ENCODE measurements at regions not wholly inside any gene's neighbourhood (a gene's known extent, or its start where the extent isn't known, plus 50 kb on each side); places are given as distances from the start of the nearest gene placed in this dataset.

DNA sequence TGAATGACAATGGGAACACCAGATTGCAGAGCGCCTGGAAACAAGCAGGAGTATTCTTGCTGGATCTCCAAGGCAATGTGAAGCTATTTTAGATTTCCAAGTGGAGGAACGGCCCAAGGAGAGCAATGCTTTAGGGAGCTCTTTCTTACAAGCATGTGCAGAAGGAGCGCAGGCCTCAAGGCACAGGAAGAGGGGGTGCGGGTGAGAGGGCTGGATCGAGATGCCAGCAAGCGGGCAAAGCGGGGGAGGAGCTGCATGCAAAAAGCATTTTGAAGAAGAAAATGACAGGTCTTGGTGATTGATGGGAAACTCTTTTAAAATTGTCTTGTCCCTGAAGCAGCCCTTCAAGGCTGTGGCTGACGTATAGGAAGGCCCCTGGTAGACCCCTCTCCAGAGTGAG, 171.9 kb downstream of the QRSL1 start:
- H3K9me2 ChIP-seq (ENCODE audit: insufficient read depth) = 0 out of 2 replicates have a peak, but pooled peaks cover 4% of the 10 kb centered on the region
- DNase-seq (ENCODE audit: low spot score) (no peak), ATAC-seq (no peak)
- peaks cover 20% of the 10 kb centered on the region for H3K36me3 Mint-ChIP-seq (ENCODE audit: low read depth)
- H3F3A ChIP-seq (replicated peaks; ENCODE audit: low read depth) = 0 out of 2 replicates have a peak, but pooled peaks cover 2% of the 10 kb centered on the region
- no peak overlapping the region for H3K27ac ChIP-seq (ENCODE audit: low read depth)
- H3K4me3 ChIP-seq = no peak overlapping the region
- no peak for TF ChIP-seq CREB1 (CRISPR knock-in tag; IDR thresholded peaks at IDR 0.05; ENCODE audit: low read depth)
- TF ChIP-seq EZH2 (IDR thresholded peaks at IDR 0.05; ENCODE audit: low read depth, unreplicated experiment) = no peak
- no peak for TF ChIP-seq JUNB (IDR thresholded peaks at IDR 0.05; ENCODE audit: unreplicated experiment)
- no peak for TF ChIP-seq NANOG (IDR thresholded peaks at IDR 0.05; ENCODE audit: borderline replicate concordance)
- TF ChIP-seq, protein P1, sequence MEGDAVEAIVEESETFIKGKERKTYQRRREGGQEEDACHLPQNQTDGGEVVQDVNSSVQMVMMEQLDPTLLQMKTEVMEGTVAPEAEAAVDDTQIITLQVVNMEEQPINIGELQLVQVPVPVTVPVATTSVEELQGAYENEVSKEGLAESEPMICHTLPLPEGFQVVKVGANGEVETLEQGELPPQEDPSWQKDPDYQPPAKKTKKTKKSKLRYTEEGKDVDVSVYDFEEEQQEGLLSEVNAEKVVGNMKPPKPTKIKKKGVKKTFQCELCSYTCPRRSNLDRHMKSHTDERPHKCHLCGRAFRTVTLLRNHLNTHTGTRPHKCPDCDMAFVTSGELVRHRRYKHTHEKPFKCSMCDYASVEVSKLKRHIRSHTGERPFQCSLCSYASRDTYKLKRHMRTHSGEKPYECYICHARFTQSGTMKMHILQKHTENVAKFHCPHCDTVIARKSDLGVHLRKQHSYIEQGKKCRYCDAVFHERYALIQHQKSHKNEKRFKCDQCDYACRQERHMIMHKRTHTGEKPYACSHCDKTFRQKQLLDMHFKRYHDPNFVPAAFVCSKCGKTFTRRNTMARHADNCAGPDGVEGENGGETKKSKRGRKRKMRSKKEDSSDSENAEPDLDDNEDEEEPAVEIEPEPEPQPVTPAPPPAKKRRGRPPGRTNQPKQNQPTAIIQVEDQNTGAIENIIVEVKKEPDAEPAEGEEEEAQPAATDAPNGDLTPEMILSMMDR (conservative IDR thresholded peaks at IDR 0.05; ENCODE audit: low read depth in 2 of 2) = no peak
- no peak for TF ChIP-seq ZNF331 (CRISPR knock-in tag; IDR thresholded peaks at IDR 0.05; ENCODE audit: low read depth)
- no peaks in the 10 kb centered on the region for H3K36me3 ChIP-seq (ENCODE audit: insufficient read depth)
- H2AFZ ChIP-seq = no peak overlapping the region
- peaks cover 60% of the 10 kb centered on the region for H3K4me1 Mint-ChIP-seq
- no peak overlapping the region for H3K4me2 ChIP-seq
- H3K79me2 ChIP-seq (replicated peaks; ENCODE audit: insufficient read depth) = no peaks in the 10 kb centered on the region
- H3K4me1 ChIP-seq (ENCODE audit: insufficient read depth) = peaks cover 29% of the 10 kb centered on the region
- H3K27me3 ChIP-seq (ENCODE audit: insufficient read depth) = no peaks in the 10 kb centered on the region
- H3K27ac Mint-ChIP-seq = no peak overlapping the region
- no peaks in the 10 kb centered on the region for H4K20me1 ChIP-seq (replicated peaks; ENCODE audit: insufficient read depth)
- H3K27me3 Mint-ChIP-seq (ENCODE audit: insufficient read depth, low read depth, poor library complexity) = peaks cover 5% of the 10 kb centered on the region
- H3K4me3 Mint-ChIP-seq = no peak overlapping the region
- peaks cover 15% of the 10 kb centered on the region for H3K9me3 Mint-ChIP-seq

DNA sequence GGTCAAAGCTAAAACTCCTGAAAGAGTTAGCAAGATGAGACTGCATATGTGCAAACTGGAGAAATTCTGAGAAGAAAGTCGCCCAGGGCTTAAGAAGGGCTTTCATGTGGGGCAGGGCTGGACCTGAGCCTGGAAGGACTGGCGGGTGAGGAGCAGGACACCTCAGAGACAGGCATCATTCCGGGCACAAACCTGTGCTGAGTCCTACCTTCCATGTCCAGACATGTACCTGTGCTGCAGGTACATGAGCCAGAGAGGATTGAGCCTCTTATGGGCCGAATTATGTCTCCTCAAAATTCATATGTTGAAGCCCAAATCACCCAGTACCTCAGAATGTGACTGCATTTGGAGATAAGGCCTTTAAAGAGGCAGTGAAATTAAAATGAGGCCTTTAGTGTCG, 171.0 kb downstream of the QRSL1 start:
- no peak overlapping the region for H3K4me3 ChIP-seq
- Mint-ChIP-seq H3K4me3 (no peak overlapping the region), H3K9me3 (peaks cover 10% of the 10 kb centered on the region), H3K27me3 (ENCODE audit: insufficient read depth, low read depth, poor library complexity) (peaks cover 5% of the 10 kb centered on the region), H3K36me3 (ENCODE audit: low read depth) (peaks cover 13% of the 10 kb centered on the region), H3K27ac (no peak overlapping the region), H3K4me1 (peaks cover 60% of the 10 kb centered on the region)
- ATAC-seq = no peak
- no peak overlapping the region for H3K27ac ChIP-seq (ENCODE audit: low read depth)
- H4K20me1 ChIP-seq (replicated peaks; ENCODE audit: insufficient read depth) = no peaks in the 10 kb centered on the region
- no peaks in the 10 kb centered on the region for H3K36me3 ChIP-seq (ENCODE audit: insufficient read depth)
- no peak overlapping the region for H3K4me2 ChIP-seq
- no peak for DNase-seq (ENCODE audit: low spot score)
- H3K27me3 ChIP-seq (ENCODE audit: insufficient read depth) = no peaks in the 10 kb centered on the region
- H3F3A ChIP-seq (replicated peaks; ENCODE audit: low read depth) = 0 out of 2 replicates have a peak, but pooled peaks cover 2% of the 10 kb centered on the region
- 0 out of 2 replicates have a peak, but pooled peaks cover 4% of the 10 kb centered on the region for H3K9me2 ChIP-seq (ENCODE audit: insufficient read depth)
- peaks cover 29% of the 10 kb centered on the region for H3K4me1 ChIP-seq (ENCODE audit: insufficient read depth)
- H2AFZ ChIP-seq = no peak overlapping the region
- H3K79me2 ChIP-seq (replicated peaks; ENCODE audit: insufficient read depth) = no peaks in the 10 kb centered on the region
- TF ChIP-seq EZH2 (IDR thresholded peaks at IDR 0.05; ENCODE audit: low read depth, unreplicated experiment) (no peak), EZH2phosphoT487 (IDR thresholded peaks at IDR 0.05; ENCODE audit: unreplicated experiment) (no peak), STAT1 (IDR thresholded peaks at IDR 0.05; ENCODE audit: unreplicated experiment) (no peak), NANOG (IDR thresholded peaks at IDR 0.05; ENCODE audit: borderline replicate concordance) (no peak), CREB1 (CRISPR knock-in tag; IDR thresholded peaks at IDR 0.05; ENCODE audit: low read depth) (no peak), ZNF331 (CRISPR knock-in tag; IDR thresholded peaks at IDR 0.05; ENCODE audit: low read depth) (no peak), JUNB (IDR thresholded peaks at IDR 0.05; ENCODE audit: unreplicated experiment) (no peak)
- TF ChIP-seq, protein P2, sequence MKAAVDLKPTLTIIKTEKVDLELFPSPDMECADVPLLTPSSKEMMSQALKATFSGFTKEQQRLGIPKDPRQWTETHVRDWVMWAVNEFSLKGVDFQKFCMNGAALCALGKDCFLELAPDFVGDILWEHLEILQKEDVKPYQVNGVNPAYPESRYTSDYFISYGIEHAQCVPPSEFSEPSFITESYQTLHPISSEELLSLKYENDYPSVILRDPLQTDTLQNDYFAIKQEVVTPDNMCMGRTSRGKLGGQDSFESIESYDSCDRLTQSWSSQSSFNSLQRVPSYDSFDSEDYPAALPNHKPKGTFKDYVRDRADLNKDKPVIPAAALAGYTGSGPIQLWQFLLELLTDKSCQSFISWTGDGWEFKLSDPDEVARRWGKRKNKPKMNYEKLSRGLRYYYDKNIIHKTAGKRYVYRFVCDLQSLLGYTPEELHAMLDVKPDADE (IDR thresholded peaks at IDR 0.05) = no peak
- TF ChIP-seq, protein P3, sequence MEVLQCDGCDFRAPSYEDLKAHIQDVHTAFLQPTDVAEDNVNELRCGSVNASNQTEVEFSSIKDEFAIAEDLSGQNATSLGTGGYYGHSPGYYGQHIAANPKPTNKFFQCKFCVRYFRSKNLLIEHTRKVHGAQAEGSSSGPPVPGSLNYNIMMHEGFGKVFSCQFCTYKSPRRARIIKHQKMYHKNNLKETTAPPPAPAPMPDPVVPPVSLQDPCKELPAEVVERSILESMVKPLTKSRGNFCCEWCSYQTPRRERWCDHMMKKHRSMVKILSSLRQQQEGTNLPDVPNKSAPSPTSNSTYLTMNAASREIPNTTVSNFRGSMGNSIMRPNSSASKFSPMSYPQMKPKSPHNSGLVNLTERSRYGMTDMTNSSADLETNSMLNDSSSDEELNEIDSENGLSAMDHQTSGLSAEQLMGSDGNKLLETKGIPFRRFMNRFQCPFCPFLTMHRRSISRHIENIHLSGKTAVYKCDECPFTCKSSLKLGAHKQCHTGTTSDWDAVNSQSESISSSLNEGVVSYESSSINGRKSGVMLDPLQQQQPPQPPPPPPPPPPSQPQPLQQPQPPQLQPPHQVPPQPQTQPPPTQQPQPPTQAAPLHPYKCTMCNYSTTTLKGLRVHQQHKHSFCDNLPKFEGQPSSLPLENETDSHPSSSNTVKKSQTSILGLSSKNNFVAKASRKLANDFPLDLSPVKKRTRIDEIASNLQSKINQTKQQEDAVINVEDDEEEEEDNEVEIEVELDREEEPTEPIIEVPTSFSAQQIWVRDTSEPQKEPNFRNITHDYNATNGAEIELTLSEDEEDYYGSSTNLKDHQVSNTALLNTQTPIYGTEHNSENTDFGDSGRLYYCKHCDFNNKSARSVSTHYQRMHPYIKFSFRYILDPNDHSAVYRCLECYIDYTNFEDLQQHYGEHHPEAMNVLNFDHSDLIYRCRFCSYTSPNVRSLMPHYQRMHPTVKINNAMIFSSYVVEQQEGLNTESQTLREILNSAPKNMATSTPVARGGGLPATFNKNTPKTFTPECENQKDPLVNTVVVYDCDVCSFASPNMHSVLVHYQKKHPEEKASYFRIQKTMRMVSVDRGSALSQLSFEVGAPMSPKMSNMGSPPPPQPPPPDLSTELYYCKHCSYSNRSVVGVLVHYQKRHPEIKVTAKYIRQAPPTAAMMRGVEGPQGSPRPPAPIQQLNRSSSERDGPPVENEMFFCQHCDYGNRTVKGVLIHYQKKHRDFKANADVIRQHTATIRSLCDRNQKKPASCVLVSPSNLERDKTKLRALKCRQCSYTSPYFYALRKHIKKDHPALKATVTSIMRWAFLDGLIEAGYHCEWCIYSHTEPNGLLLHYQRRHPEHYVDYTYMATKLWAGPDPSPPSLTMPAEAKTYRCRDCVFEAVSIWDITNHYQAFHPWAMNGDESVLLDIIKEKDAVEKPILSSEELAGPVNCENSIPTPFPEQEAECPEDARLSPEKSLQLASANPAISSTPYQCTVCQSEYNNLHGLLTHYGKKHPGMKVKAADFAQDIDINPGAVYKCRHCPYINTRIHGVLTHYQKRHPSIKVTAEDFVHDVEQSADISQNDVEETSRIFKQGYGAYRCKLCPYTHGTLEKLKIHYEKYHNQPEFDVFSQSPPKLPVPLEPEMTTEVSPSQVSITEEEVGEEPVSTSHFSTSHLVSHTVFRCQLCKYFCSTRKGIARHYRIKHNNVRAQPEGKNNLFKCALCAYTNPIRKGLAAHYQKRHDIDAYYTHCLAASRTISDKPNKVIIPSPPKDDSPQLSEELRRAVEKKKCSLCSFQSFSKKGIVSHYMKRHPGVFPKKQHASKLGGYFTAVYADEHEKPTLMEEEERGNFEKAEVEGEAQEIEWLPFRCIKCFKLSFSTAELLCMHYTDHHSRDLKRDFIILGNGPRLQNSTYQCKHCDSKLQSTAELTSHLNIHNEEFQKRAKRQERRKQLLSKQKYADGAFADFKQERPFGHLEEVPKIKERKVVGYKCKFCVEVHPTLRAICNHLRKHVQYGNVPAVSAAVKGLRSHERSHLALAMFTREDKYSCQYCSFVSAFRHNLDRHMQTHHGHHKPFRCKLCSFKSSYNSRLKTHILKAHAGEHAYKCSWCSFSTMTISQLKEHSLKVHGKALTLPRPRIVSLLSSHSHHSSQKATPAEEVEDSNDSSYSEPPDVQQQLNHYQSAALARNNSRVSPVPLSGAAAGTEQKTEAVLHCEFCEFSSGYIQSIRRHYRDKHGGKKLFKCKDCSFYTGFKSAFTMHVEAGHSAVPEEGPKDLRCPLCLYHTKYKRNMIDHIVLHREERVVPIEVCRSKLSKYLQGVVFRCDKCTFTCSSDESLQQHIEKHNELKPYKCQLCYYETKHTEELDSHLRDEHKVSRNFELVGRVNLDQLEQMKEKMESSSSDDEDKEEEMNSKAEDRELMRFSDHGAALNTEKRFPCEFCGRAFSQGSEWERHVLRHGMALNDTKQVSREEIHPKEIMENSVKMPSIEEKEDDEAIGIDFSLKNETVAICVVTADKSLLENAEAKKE (CRISPR knock-in tag; IDR thresholded peaks at IDR 0.05) = no peak
- TF ChIP-seq, protein P1 (conservative IDR thresholded peaks at IDR 0.05; ENCODE audit: low read depth in 2 of 2) = no peak

Data from GM23338 (cell line).